ENCODE measurements at regions not wholly inside any gene's neighbourhood (a gene's known extent, or its start where the extent isn't known, plus 50 kb on each side); places are given as distances from the start of the nearest gene placed in this dataset.

DNA sequence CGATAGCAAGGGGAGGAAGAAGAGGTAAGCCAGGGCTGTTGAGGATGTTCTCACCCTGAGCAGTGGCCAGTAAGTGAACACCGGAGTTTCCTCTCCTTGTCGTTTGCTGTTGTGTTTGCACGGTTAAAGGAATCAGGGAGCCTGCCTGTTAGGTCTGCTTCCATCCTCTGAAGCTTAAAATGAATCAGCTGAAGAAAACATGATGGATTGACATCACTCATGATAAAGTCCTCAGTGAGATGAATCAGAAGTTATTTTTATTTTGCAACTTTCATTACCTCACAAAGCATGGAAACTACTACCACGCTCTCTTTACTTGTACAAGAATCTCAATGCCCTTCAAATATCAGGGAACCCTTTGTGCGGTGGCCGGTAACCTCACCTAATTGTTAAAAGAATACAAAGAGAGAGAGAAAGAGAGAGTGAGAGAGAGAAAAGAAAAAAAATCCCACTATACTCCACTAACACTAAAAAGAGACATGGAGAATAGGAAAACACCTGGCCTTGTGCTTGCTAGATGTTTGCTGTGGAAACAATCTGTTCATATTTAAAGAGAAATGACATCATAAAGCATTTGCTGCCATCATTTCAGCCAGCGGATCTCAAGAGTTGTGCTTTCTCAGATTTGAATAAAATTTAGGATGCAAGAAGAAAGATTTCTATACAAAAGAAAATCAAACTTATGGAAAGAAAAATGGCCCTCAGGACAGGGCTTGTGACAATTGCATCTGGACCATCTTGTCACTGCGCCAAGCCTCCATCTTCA lies 441.6 kb upstream of the SALL1 start:
- DNase-seq (ENCODE audit: low read depth) = no peak
- TF ChIP-seq, protein P1, sequence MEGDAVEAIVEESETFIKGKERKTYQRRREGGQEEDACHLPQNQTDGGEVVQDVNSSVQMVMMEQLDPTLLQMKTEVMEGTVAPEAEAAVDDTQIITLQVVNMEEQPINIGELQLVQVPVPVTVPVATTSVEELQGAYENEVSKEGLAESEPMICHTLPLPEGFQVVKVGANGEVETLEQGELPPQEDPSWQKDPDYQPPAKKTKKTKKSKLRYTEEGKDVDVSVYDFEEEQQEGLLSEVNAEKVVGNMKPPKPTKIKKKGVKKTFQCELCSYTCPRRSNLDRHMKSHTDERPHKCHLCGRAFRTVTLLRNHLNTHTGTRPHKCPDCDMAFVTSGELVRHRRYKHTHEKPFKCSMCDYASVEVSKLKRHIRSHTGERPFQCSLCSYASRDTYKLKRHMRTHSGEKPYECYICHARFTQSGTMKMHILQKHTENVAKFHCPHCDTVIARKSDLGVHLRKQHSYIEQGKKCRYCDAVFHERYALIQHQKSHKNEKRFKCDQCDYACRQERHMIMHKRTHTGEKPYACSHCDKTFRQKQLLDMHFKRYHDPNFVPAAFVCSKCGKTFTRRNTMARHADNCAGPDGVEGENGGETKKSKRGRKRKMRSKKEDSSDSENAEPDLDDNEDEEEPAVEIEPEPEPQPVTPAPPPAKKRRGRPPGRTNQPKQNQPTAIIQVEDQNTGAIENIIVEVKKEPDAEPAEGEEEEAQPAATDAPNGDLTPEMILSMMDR (IDR thresholded peaks at IDR 0.05; ENCODE audit: low read length, missing control alignments) = no peak
- no peak overlapping the region for H3K4me3 ChIP-seq (replicated peaks; ENCODE audit: low read depth, low read length)

DNA sequence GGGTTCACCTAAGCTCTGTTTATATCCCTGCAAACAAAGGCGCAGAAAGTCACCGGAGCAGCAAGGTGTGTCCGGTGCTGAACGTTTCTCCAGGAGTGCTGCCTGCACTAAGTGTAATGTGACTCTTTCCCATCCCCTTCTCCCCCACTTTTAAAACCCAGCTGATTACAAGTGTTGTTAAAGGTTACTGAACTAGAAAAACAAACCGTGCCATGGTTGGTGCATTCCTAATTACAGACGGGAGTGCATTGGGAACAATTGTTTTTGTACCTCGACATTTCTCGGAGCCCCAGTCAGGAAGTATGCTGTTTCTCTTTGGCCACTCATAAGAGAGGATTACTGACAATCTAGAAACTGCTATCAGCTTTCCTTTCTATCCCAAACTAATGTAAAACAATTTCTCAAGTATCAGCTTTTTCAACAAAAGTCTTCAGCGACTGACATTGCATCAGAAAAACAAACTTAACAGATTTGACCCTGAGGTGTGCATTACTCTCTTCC lies 441.0 kb upstream of the SALL1 start:
- no peak for DNase-seq (ENCODE audit: low read depth)
- TF ChIP-seq, protein P1 (IDR thresholded peaks at IDR 0.05; ENCODE audit: low read length, missing control alignments) = no peak
- no peak overlapping the region for H3K4me3 ChIP-seq (replicated peaks; ENCODE audit: low read depth, low read length)

DNA sequence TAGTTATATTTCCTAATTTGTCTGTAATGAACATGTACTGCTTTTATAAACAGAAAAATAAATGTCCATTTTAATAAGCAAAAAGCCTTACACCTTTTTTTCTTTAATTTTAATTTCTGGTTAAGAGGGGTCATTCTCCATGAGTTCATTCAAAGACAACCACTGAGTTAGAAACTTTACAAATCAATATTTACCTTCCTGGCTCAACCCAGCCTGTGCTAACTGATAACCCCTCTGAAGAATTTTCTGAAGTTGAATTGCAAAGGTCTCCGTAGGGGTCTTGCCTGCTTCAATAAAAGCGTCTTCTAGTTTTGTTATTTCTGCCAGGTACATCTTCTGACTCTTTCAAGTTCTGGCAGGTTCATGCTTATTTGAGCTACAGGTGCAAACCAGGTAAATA lies 440.4 kb upstream of the SALL1 start:
- DNase-seq (ENCODE audit: low read depth) = no peak

DNA sequence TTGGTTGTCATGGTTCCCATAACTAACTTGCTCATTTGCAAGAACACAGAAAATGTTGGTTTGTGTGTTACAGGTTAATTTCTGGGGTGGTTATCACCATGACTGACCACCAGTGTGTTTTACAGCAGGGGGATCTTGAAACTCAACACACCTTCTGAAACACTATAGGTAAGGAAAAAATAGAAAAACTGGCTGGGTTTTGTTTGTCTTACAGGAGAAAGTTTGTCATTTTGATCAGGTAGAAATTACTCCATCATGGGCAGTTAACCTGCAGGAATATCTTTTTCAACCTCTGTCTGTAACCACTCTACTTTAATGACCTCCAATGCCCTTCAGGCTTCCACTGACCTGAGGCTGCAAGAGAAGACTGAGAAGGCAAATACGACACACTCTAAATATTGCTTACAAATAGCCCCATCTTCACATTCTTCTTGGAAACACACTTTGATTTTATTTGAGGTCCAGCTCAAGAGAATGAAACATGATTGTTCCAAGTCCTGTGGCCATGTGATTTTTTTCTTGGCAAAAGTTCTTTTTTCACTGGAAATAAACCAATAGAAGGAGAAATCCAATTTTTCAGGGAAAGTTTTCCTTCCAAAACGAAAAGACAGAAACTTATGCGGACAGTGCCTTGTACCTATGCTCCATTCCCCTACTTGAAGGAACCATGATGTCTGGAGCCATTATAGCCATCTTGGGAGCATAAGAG lies 428.7 kb upstream of the SALL1 start:
- H3K4me3 ChIP-seq (replicated peaks; ENCODE audit: low read depth, low read length) = no peak overlapping the region
- no peak for DNase-seq (ENCODE audit: low read depth)
- TF ChIP-seq, protein P1 (IDR thresholded peaks at IDR 0.05; ENCODE audit: low read length, missing control alignments) = no peak

More for the DNA sequence above, 440.4 kb upstream of the SALL1 start:
- TF ChIP-seq, protein P1 (IDR thresholded peaks at IDR 0.05; ENCODE audit: low read length, missing control alignments) = no peak
- H3K4me3 ChIP-seq (replicated peaks; ENCODE audit: low read depth, low read length) = no peak overlapping the region

DNA sequence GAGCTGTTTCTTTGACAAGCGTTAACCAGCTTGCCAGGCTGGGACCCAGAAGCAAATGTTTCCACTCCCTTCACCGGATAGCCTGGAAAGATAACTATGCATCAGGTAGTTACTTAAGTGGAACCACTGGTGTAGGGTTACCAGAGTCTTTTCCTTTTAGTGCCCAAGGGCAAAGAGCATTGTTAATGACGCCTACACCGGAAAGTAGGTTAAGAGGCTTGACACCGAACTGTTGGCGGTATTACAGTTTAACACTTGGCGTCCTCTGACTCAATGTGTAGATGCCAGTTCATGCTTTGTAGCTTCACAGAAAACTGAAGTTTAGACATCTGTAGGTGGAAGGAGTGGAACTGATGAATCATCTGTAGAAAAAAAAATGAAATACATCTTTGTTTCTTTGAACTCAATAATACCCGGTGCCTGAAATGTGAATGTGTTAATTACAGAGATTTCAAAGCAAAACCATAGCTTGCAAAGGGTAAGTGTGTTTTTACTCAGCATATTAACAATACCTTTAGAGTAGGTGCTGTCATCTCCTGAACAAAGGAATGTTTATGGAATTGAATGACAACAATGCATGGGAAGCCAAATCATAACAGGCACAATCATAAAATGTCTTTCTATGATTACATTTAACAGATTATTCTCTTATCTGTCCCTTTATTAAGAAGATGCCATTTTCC lies 426.7 kb upstream of the SALL1 start:
- H3K4me3 ChIP-seq (replicated peaks; ENCODE audit: low read depth, low read length) = no peak overlapping the region
- TF ChIP-seq, protein P1 (IDR thresholded peaks at IDR 0.05; ENCODE audit: low read length, missing control alignments) = no peak
- no peak for DNase-seq (ENCODE audit: low read depth)

DNA sequence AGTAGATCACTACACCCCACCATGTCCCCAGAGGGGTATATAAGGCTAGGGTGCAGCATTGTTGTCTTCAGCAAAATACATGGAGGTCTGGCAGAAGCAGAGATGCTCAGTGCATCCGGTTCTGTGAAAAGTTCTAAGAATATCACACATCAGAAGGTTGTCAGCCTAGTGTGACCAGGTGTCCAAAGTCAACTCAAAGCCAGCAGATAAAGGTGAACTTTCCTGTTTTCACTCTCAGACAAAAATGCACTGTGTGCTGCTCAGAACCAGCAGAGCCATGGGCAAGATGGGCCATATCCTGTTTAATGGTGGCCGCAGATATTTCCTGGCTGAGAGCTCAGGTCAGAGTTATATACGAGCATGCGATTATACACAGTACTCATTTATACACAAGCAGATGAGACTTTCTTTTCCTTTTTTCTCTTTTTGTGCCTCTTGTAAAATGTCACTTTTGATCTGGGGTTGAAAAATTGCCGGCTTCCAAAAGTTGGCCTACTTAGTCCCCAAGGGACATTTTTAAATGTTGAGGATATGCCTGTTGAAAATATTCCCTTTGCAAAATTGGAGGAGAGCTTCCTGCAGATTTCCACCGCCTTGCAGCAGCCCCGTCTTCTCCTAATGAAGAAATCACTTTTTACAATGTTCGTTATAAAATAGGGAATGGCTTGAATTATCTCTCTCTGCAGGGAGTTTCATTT lies 425.6 kb upstream of the SALL1 start:
- H3K4me3 ChIP-seq (replicated peaks; ENCODE audit: low read depth, low read length) = no peak overlapping the region
- no peak for DNase-seq (ENCODE audit: low read depth)
- TF ChIP-seq, protein P1 (IDR thresholded peaks at IDR 0.05; ENCODE audit: low read length, missing control alignments) = no peak

All from fibroblast of pulmonary artery (primary cell).